Body of pancreas (tissue), 4 donors: ENCODE measurements at regions not wholly inside any gene's neighbourhood (a gene's known extent, or its start where the extent isn't known, plus 50 kb on each side); places are given as distances from the start of the nearest gene placed in this dataset.

ENCODE experiments used
- ATAC-seq: fragments of 150-250 bp; one replicate; pipeline ENCODE4 v1.9.1; 2016
- DNase-seq, 4 donors: peaks; one replicate each; pipeline ENCODE4 v3.0.0-alpha.2; 2019
- H3K27ac ChIP-seq, 4 donors: fragments of 200-600 bp; sonication (generic); 1 replicate in 3 of 4; 2 replicates in 1 of 4; pipeline versions ENCODE4 v1.5.1 to v1.6.1; 2016 to 2019; ENCODE audit warnings: mild to moderate bottlenecking in 1 of 4, mixed read lengths in 1 of 4, moderate library complexity in 1 of 4
- H3K27me3 ChIP-seq, 2 donors: fragments of 200-600 bp; sonication (generic); one replicate each; pipeline ENCODE4 v1.6.0; 2016; ENCODE audit warnings: mild to moderate bottlenecking in 1 of 2
- H3K36me3 ChIP-seq, 2 donors: fragments of 200-600 bp; sonication (generic); replicated peaks in 1 of 2; 2 replicates each; pipeline ENCODE4 v1.5.1; 2016; ENCODE audit warnings: low read depth in 2 of 2; ENCODE audit not compliant: insufficient read depth in 1 of 2
- H3K4me1 ChIP-seq: fragments of 200-600 bp; sonication (generic); one replicate; pipeline ENCODE4 v1.6.0; 2016
- H3K4me3 ChIP-seq, 2 donors: fragments of 200-600 bp; sonication (generic); 1 replicate in 1 of 2; 2 replicates in 1 of 2; pipeline ENCODE4 v1.5.1; 2016 to 2019
- H3K9me3 ChIP-seq, 3 donors: fragments of 200-600 bp; sonication (generic); 1 replicate in 2 of 3; 2 replicates in 1 of 3; pipeline ENCODE4 v1.5.1; 2016
- CTCF ChIP-seq, 7 experiments: fragments of 450-650 bp in 4 of 7; fragments of 200-600 bp in 3 of 7; sonication (generic) in 3 of 7; IDR thresholded peaks; one replicate each; pipeline ENCODE4 v1.5.1; 2016 to 2019; ENCODE audit warnings: antibody characterized with exemption in 7 of 7
- POLR2A ChIP-seq, 3 donors: fragments of 450-650 bp; IDR thresholded peaks; one replicate each; pipeline ENCODE4 v1.6.1; 2016; ENCODE audit warnings: antibody characterized with exemption in 3 of 3, mild to moderate bottlenecking in 2 of 3
- WGBS, 2 donors: methylation state at CpG; one replicate each; pipeline ENCODE4 v1.1.5; 2017; 5-methylcytosine and 5-hydroxymethylcytosine counted together
- intact Hi-C: fragments of 100-400 bp; cut with DNase I; formaldehyde crosslinking; loops from one replicate; pipeline ENCODE4 v1.15.1; 2023

- Histone ChIP-seq H3K27me3 (no peaks in the 10 kb centered on the region), H3K9me3 (no peaks in the 10 kb centered on the region), H3K27ac (no peak overlapping the region), H3K4me3 (no peak overlapping the region), H3K36me3 (no peaks in the 10 kb centered on the region), H3K4me1 (no peaks in the 10 kb centered on the region)
- peak; percentile 67 for ATAC-seq
- intact Hi-C loops: no loop called here
- DNase-seq: peak in 2 of 4 donors; percentile 22 to 38
- WGBS, 2 donors: 3 to 11% methylated on average over 1 of the region's 1 CpG
- peak in 3 of 7 experiments; percentile 30 to 50 (median 44) for TF ChIP-seq CTCF (IDR thresholded peaks at IDR 0.05)
- TF ChIP-seq POLR2A (IDR thresholded peaks at IDR 0.05): no peak
Measured at GRCh38 chr3:165254812-165255211, 58.6 kb upstream of the SLITRK3 start.
